ENCODE measurements at regions not wholly inside any gene's neighbourhood (a gene's known extent, or its start where the extent isn't known, plus 50 kb on each side); places are given as distances from the start of the nearest gene placed in this dataset.
"Not testable (repeated sequence)": the region's sequence is repeated elsewhere in the genome, so short reads cannot be mapped to it uniquely, and the experiment has no call there.

DNA sequence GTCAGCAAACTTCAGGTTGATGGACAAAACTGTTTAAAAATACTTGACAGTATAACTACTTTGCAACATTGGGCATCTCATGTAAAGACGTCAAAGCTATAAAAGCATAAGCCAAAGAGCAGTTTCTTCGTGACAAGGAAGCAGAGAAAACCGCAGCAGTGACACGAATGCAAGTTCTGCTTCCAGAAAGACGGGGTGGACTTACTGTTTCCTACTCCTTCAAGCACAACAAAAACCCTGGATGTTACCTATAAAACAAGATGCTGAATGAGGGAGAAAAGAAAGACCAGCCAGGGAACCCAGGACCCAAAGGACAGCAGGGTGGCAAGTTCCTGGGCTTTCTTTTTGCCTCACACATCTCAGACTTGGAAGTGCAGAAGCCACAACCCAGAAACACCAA is 98.0 kb downstream of the DLL1 start:
- no peak overlapping the region for H3K23ac ChIP-seq (ENCODE audit: low read depth, low read length, poor library complexity)
- no peak overlapping the region for H3K18ac ChIP-seq (ENCODE audit: low read length)
- no peak overlapping the region for H2BK120ac ChIP-seq (ENCODE audit: low read depth, low read length)
- H3K27ac ChIP-seq (replicated peaks; ENCODE audit: low read length), result no peak overlapping the region
- no CpG with 5 or more reads among the region's 5 CpGs for WGBS, 2 donors (ENCODE audit: extremely low coverage in 2 of 2, insufficient read length in 2 of 2, insufficient replicate concordance in 1 of 2)
- no peak overlapping the region for H2BK5ac ChIP-seq (ENCODE audit: low read length)
- no peak overlapping the region for H2AFZ ChIP-seq (ENCODE audit: low read length)
- no peak overlapping the region for H3K4me2 ChIP-seq (ENCODE audit: insufficient read depth, low read length, poor library complexity, severe bottlenecking)
- no peak overlapping the region for H2BK12ac ChIP-seq (ENCODE audit: low read length)
- H3K4ac ChIP-seq (ENCODE audit: low read length), result no peak overlapping the region
- H3K79me1 ChIP-seq (ENCODE audit: low read depth, low read length), result no peaks in the 10 kb centered on the region
- H4K91ac ChIP-seq (ENCODE audit: low read depth, low read length, poor library complexity), result no peak overlapping the region
- H3K36me3 ChIP-seq (replicated peaks in 1 of 2; ENCODE audit: control insufficient read depth in 2 of 2, insufficient read depth in 2 of 2, low read length in 2 of 2), result no peaks in the 10 kb centered on the region
- no peak overlapping the region for H4K8ac ChIP-seq (ENCODE audit: low read depth, low read length)
- H3K9ac ChIP-seq (ENCODE audit: low read depth, low read length, poor library complexity), result no peak overlapping the region
- no peak for DNase-seq (ENCODE audit: low spot score)
- no peak overlapping the region for H3K4me3 ChIP-seq (ENCODE audit: low read length in 2 of 2)
- no peak overlapping the region for H3K14ac ChIP-seq (ENCODE audit: low read length)
- no peak overlapping the region for H2AK5ac ChIP-seq (ENCODE audit: low read depth, low read length)
- peaks cover 0 to 6% (median 0%) of the 10 kb centered on the region in 3 experiments for H3K27me3 ChIP-seq (ENCODE audit: control insufficient read depth in 3 of 3, insufficient read depth in 3 of 3, low read depth in 1 of 3, low read length in 3 of 3)
- H3K4me1 ChIP-seq (ENCODE audit: control insufficient read depth in 2 of 2, insufficient read depth in 1 of 2, low read depth in 1 of 2, low read length in 2 of 2), result no peaks in the 10 kb centered on the region
- peaks cover 0 to 12% of the 10 kb centered on the region in 2 donors for H3K9me3 ChIP-seq (replicated peaks in 1 of 2; ENCODE audit: control insufficient read depth in 2 of 2, insufficient read depth in 1 of 2, low read depth in 1 of 2, low read length in 2 of 2)
- no peak overlapping the region for H2BK15ac ChIP-seq (ENCODE audit: low read length)

DNA sequence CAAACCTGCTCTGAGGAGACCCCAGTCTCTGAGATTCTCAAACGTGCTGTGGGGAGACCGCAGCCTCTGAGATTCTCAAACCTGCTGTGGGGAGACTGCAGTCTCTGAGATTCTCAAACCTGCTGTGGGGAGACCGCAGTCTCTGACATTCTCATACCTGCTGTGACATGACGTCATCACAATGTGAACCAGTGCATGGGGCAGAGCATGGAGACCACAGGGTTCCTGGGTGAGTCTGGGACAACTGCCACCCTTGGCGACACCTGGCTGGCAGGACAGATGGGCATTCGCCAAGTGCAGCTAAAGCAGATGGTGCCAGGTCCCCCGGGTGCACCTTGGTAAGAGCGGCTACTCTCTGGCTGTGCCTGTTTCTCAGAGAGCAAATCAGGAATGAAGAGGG is 98.8 kb downstream of the DLL1 start:
- H2BK5ac ChIP-seq (ENCODE audit: low read length); DNase-seq (ENCODE audit: low spot score); H2BK12ac ChIP-seq (ENCODE audit: low read length); H3K27me3 ChIP-seq (ENCODE audit: control insufficient read depth in 3 of 3, insufficient read depth in 3 of 3, low read depth in 1 of 3, low read length in 3 of 3); H2AFZ ChIP-seq (ENCODE audit: low read length); H3K27ac ChIP-seq (replicated peaks; ENCODE audit: low read length); H3K4ac ChIP-seq (ENCODE audit: low read length); H4K91ac ChIP-seq (ENCODE audit: low read depth, low read length, poor library complexity); H3K79me1 ChIP-seq (ENCODE audit: low read depth, low read length); H3K9ac ChIP-seq (ENCODE audit: low read depth, low read length, poor library complexity); H3K4me3 ChIP-seq (ENCODE audit: low read length in 2 of 2); H3K4me2 ChIP-seq (ENCODE audit: insufficient read depth, low read length, poor library complexity, severe bottlenecking); H3K4me1 ChIP-seq (ENCODE audit: control insufficient read depth in 2 of 2, insufficient read depth in 1 of 2, low read depth in 1 of 2, low read length in 2 of 2); H4K8ac ChIP-seq (ENCODE audit: low read depth, low read length); H3K36me3 ChIP-seq (replicated peaks in 1 of 2; ENCODE audit: control insufficient read depth in 2 of 2, insufficient read depth in 2 of 2, low read length in 2 of 2); H3K14ac ChIP-seq (ENCODE audit: low read length): not testable (repeated sequence)
- peaks cover 0 to 12% of the 10 kb centered on the region in 2 donors for H3K9me3 ChIP-seq (replicated peaks in 1 of 2; ENCODE audit: control insufficient read depth in 2 of 2, insufficient read depth in 1 of 2, low read depth in 1 of 2, low read length in 2 of 2)
- H2BK120ac ChIP-seq (ENCODE audit: low read depth, low read length), result peak overlapping the region; percentile 16
- H2AK5ac ChIP-seq (ENCODE audit: low read depth, low read length), result peak overlapping the region; percentile 24
- peak overlapping the region; percentile 76 for H3K18ac ChIP-seq (ENCODE audit: low read length)
- peak overlapping the region; percentile 25 for H3K23ac ChIP-seq (ENCODE audit: low read depth, low read length, poor library complexity)
- WGBS, 2 donors (ENCODE audit: extremely low coverage in 2 of 2, insufficient read length in 2 of 2, insufficient replicate concordance in 1 of 2), result no CpG with 5 or more reads among the region's 8 CpGs
- H2BK15ac ChIP-seq (ENCODE audit: low read length), result peak overlapping the region; percentile 30

DNA sequence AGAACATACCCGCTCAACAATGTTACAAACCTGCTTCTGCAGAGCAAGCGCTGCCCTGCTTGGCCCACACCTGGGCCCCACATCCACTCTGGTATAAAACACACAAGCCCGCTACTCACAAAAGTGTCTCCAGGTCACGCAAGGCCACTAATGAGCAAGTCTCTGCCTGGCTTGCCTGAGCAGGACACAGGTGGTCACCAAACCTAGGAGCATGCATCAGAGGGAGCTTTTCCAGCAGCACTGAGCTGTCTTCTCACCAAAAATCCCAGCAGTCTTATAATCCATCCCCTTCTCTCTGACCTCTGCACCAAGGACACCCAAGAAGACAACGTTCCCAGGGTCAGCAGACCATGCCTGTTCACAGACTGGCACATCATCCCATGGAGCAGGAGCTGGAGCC is 100.8 kb downstream of the DLL1 start:
- no peak overlapping the region for H2BK5ac ChIP-seq (ENCODE audit: low read length)
- H3K23ac ChIP-seq (ENCODE audit: low read depth, low read length, poor library complexity), result no peak overlapping the region
- H3K4ac ChIP-seq (ENCODE audit: low read length), result no peak overlapping the region
- H3K36me3 ChIP-seq (replicated peaks in 1 of 2; ENCODE audit: control insufficient read depth in 2 of 2, insufficient read depth in 2 of 2, low read length in 2 of 2), result no peaks in the 10 kb centered on the region
- no peak overlapping the region for H3K27ac ChIP-seq (replicated peaks; ENCODE audit: low read length)
- H3K79me1 ChIP-seq (ENCODE audit: low read depth, low read length), result no peaks in the 10 kb centered on the region
- H2AK5ac ChIP-seq (ENCODE audit: low read depth, low read length), result no peak overlapping the region
- H3K9me3 ChIP-seq (replicated peaks in 1 of 2; ENCODE audit: control insufficient read depth in 2 of 2, insufficient read depth in 1 of 2, low read depth in 1 of 2, low read length in 2 of 2), result peaks cover 0 to 3% of the 10 kb centered on the region in 2 donors
- H3K4me1 ChIP-seq (ENCODE audit: control insufficient read depth in 2 of 2, insufficient read depth in 1 of 2, low read depth in 1 of 2, low read length in 2 of 2), result no peaks in the 10 kb centered on the region
- no peak overlapping the region for H4K8ac ChIP-seq (ENCODE audit: low read depth, low read length)
- no peak overlapping the region for H3K4me3 ChIP-seq (ENCODE audit: low read length in 2 of 2)
- no peak overlapping the region for H2BK120ac ChIP-seq (ENCODE audit: low read depth, low read length)
- no peak for DNase-seq (ENCODE audit: low spot score)
- no peak overlapping the region for H3K14ac ChIP-seq (ENCODE audit: low read length)
- H2AFZ ChIP-seq (ENCODE audit: low read length), result no peak overlapping the region
- no peak overlapping the region for H3K9ac ChIP-seq (ENCODE audit: low read depth, low read length, poor library complexity)
- H3K27me3 ChIP-seq (ENCODE audit: control insufficient read depth in 3 of 3, insufficient read depth in 3 of 3, low read depth in 1 of 3, low read length in 3 of 3), result peaks cover 0 to 9% (median 0%) of the 10 kb centered on the region in 3 experiments
- H4K91ac ChIP-seq (ENCODE audit: low read depth, low read length, poor library complexity), result no peak overlapping the region
- no CpG with 5 or more reads among the region's 5 CpGs for WGBS, 2 donors (ENCODE audit: extremely low coverage in 2 of 2, insufficient read length in 2 of 2, insufficient replicate concordance in 1 of 2)
- H2BK12ac ChIP-seq (ENCODE audit: low read length), result no peak overlapping the region
- no peak overlapping the region for H3K18ac ChIP-seq (ENCODE audit: low read length)
- no peak overlapping the region for H3K4me2 ChIP-seq (ENCODE audit: insufficient read depth, low read length, poor library complexity, severe bottlenecking)
- H2BK15ac ChIP-seq (ENCODE audit: low read length), result peak overlapping the region; percentile 39

DNA sequence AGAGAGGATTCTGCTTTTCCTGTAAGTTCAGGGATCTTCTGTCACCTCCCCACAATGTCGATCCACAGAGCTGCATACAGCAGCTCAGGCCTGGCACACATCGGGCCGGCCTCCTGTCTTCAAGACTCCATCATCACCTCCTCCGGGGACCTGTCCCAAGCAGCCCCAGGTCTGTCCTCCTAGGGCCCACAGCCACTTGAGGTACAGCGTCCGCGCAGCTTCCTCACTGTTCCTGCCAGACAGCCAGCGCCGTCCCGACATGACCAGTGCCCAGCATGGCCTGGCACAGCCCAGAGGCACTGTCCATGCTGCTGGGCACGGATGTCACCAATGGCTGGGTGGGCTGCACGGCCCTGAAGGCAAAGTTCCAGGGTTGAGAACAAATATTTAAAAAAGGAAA is 101.6 kb downstream of the DLL1 start:
- H3K9me3 ChIP-seq (replicated peaks in 1 of 2; ENCODE audit: control insufficient read depth in 2 of 2, insufficient read depth in 1 of 2, low read depth in 1 of 2, low read length in 2 of 2), result no peaks in the 10 kb centered on the region
- peak overlapping the region; percentile 66 for H3K4ac ChIP-seq (ENCODE audit: low read length)
- H2BK12ac ChIP-seq (ENCODE audit: low read length), result no peak overlapping the region
- H2AK5ac ChIP-seq (ENCODE audit: low read depth, low read length), result peak overlapping the region; percentile 94
- H4K91ac ChIP-seq (ENCODE audit: low read depth, low read length, poor library complexity), result no peak overlapping the region
- H2BK15ac ChIP-seq (ENCODE audit: low read length), result peak overlapping the region; percentile 89
- peak overlapping the region in 1 of 2 donors; percentile 61 for H3K4me3 ChIP-seq (ENCODE audit: low read length in 2 of 2)
- no peak overlapping the region for H3K4me2 ChIP-seq (ENCODE audit: insufficient read depth, low read length, poor library complexity, severe bottlenecking)
- H3K4me1 ChIP-seq (ENCODE audit: control insufficient read depth in 2 of 2, insufficient read depth in 1 of 2, low read depth in 1 of 2, low read length in 2 of 2), result no peaks in the 10 kb centered on the region
- no peak overlapping the region for H4K8ac ChIP-seq (ENCODE audit: low read depth, low read length)
- H3K18ac ChIP-seq (ENCODE audit: low read length), result no peak overlapping the region
- H3K79me1 ChIP-seq (ENCODE audit: low read depth, low read length), result no peaks in the 10 kb centered on the region
- H3K23ac ChIP-seq (ENCODE audit: low read depth, low read length, poor library complexity), result no peak overlapping the region
- H2BK5ac ChIP-seq (ENCODE audit: low read length), result no peak overlapping the region
- no peak overlapping the region for H2BK120ac ChIP-seq (ENCODE audit: low read depth, low read length)
- peaks cover 0 to 9% (median 0%) of the 10 kb centered on the region in 3 experiments for H3K27me3 ChIP-seq (ENCODE audit: control insufficient read depth in 3 of 3, insufficient read depth in 3 of 3, low read depth in 1 of 3, low read length in 3 of 3)
- H3K36me3 ChIP-seq (replicated peaks in 1 of 2; ENCODE audit: control insufficient read depth in 2 of 2, insufficient read depth in 2 of 2, low read length in 2 of 2), result no peaks in the 10 kb centered on the region
- H3K9ac ChIP-seq (ENCODE audit: low read depth, low read length, poor library complexity), result no peak overlapping the region
- no peak overlapping the region for H2AFZ ChIP-seq (ENCODE audit: low read length)
- WGBS, 2 donors (ENCODE audit: extremely low coverage in 2 of 2, insufficient read length in 2 of 2, insufficient replicate concordance in 1 of 2), result no CpG with 5 or more reads among the region's 12 CpGs
- H3K27ac ChIP-seq (replicated peaks; ENCODE audit: low read length), result no peak overlapping the region
- DNase-seq (ENCODE audit: low spot score), result no peak
- peak overlapping the region; percentile 82 for H3K14ac ChIP-seq (ENCODE audit: low read length)
